ENCODE measurements at regions not wholly inside any gene's neighbourhood (a gene's known extent, or its start where the extent isn't known, plus 50 kb on each side); places are given as distances from the start of the nearest gene placed in this dataset.

GRCh38 chr3:107945417-107946094, 145.3 kb downstream of the CD47 start:
- H3K4me3 ChIP-seq (replicated peaks in 1 of 3; ENCODE audit: low read depth in 2 of 3, low read length in 3 of 3) = no peak overlapping the region
- no peaks in the 10 kb centered on the region for H3K9me3 ChIP-seq (replicated peaks in 1 of 2; ENCODE audit: control insufficient read depth in 1 of 2, insufficient read depth in 1 of 2, low read length in 2 of 2)
- DNase-seq = no peak
- Mint-ChIP-seq H3K4me1 (peaks cover 2% of the 10 kb centered on the region), H3K4me3 (no peak overlapping the region), H3K36me3 (peaks cover 0 to 3% of the 10 kb centered on the region in 2 donors), H3K27ac (no peak overlapping the region), H3K27me3 (ENCODE audit: low read depth in 3 of 3) (peaks cover 0 to 1% (median 1%) of the 10 kb centered on the region in 3 donors), H3K9me3 (peaks cover 0 to 2% (median 0%) of the 10 kb centered on the region in 7 donors)
- peaks cover 0 to 2% of the 10 kb centered on the region in 2 donors for H3K27me3 ChIP-seq (ENCODE audit: control insufficient read depth in 2 of 2, insufficient read depth in 2 of 2, low read length in 2 of 2)
- H3K27ac ChIP-seq (ENCODE audit: low read depth in 1 of 2, low read length in 2 of 2) = no peak overlapping the region
- no peak overlapping the region for H3K9ac ChIP-seq (ENCODE audit: insufficient read depth, low read length, poor library complexity, severe bottlenecking)
- no peak overlapping the region for H2AFZ ChIP-seq (ENCODE audit: insufficient read depth, low read depth, low read length, poor library complexity, severe bottlenecking)
- no CpG with 5 or more reads among the region's 1 CpG for WGBS (ENCODE audit: insufficient coverage)
- H3K36me3 ChIP-seq (replicated peaks in 1 of 2; ENCODE audit: control insufficient read depth in 1 of 2, insufficient read depth in 2 of 2, low read length in 2 of 2) = no peaks in the 10 kb centered on the region
- H3K79me2 ChIP-seq (ENCODE audit: insufficient read depth, low read length) = no peaks in the 10 kb centered on the region
- intact Hi-C loops (cut with micrococcal nuclease) = no loop called here
- H3K4me2 ChIP-seq (replicated peaks; ENCODE audit: extremely low read depth, low read length, poor library complexity, severe bottlenecking) = no peak overlapping the region
- TF ChIP-seq CTCF (IDR thresholded peaks at IDR 0.05) = no peak
- peaks cover 0 to 6% of the 10 kb centered on the region in 2 donors for H3K4me1 ChIP-seq (ENCODE audit: control insufficient read depth in 1 of 2, insufficient read depth in 2 of 2, low read length in 2 of 2)
- no peaks in the 10 kb centered on the region for H4K20me1 ChIP-seq (ENCODE audit: insufficient read depth, low read length)

- Histone ChIP-seq H3K9ac (ENCODE audit: insufficient read depth, low read length, poor library complexity, severe bottlenecking) (no peak overlapping the region), H3K4me1 (ENCODE audit: control insufficient read depth in 1 of 2, insufficient read depth in 2 of 2, low read length in 2 of 2) (peaks cover 0 to 6% of the 10 kb centered on the region in 2 donors), H3K27me3 (ENCODE audit: control insufficient read depth in 2 of 2, insufficient read depth in 2 of 2, low read length in 2 of 2) (peaks cover 0 to 2% of the 10 kb centered on the region in 2 donors), H2AFZ (ENCODE audit: insufficient read depth, low read depth, low read length, poor library complexity, severe bottlenecking) (no peak overlapping the region), H4K20me1 (ENCODE audit: insufficient read depth, low read length) (no peaks in the 10 kb centered on the region), H3K4me3 (replicated peaks in 1 of 3; ENCODE audit: low read depth in 2 of 3, low read length in 3 of 3) (no peak overlapping the region), H3K4me2 (replicated peaks; ENCODE audit: extremely low read depth, low read length, poor library complexity, severe bottlenecking) (no peak overlapping the region), H3K36me3 (replicated peaks in 1 of 2; ENCODE audit: control insufficient read depth in 1 of 2, insufficient read depth in 2 of 2, low read length in 2 of 2) (no peaks in the 10 kb centered on the region), H3K9me3 (replicated peaks in 1 of 2; ENCODE audit: control insufficient read depth in 1 of 2, insufficient read depth in 1 of 2, low read length in 2 of 2) (no peaks in the 10 kb centered on the region), H3K79me2 (ENCODE audit: insufficient read depth, low read length) (no peaks in the 10 kb centered on the region), H3K27ac (ENCODE audit: low read depth in 1 of 2, low read length in 2 of 2) (no peak overlapping the region)
- DNase-seq = peak; percentile 21 to 69 (median 25)
- intact Hi-C loops (cut with micrococcal nuclease) = no loop called here
- H3K27me3 Mint-ChIP-seq (ENCODE audit: low read depth in 3 of 3) = peaks cover 0 to 2% (median 1%) of the 10 kb centered on the region in 3 donors
- H3K27ac Mint-ChIP-seq = peak overlapping the region in 3 of 7 donors; percentile 3 to 76 (median 55)
- peaks cover 2% of the 10 kb centered on the region for H3K4me1 Mint-ChIP-seq
- H3K36me3 Mint-ChIP-seq = peaks cover 0 to 3% of the 10 kb centered on the region in 2 donors
- TF ChIP-seq CTCF (IDR thresholded peaks at IDR 0.05) = no peak
- no peak overlapping the region for H3K4me3 Mint-ChIP-seq
- WGBS (ENCODE audit: insufficient coverage) = 87% methylated on average over 3 of the region's 5 CpGs
- peaks cover 0 to 2% (median 0%) of the 10 kb centered on the region in 7 donors for H3K9me3 Mint-ChIP-seq
Measured at GRCh38 chr3:107943786-107944523, 146.9 kb downstream of the CD47 start.
